ENCODE measurements at regions not wholly inside any gene's neighbourhood (a gene's known extent, or its start where the extent isn't known, plus 50 kb on each side); places are given as distances from the start of the nearest gene placed in this dataset.

- no peak for TF ChIP-seq XRCC3 (IDR thresholded peaks at IDR 0.05)
- TF ChIP-seq MTF1 (CRISPR knock-in tag; IDR thresholded peaks at IDR 0.05; ENCODE audit: borderline replicate concordance), result no peak
Measured at GRCh38 chr3:80754969-80755368, 987.2 kb upstream of the ROBO1 start (continued).

GRCh38 chr3:80753021-80753420, 985.2 kb upstream of the ROBO1 start:
- Histone ChIP-seq H3K9ac (ENCODE audit: insufficient read depth in 1 of 2, low read depth in 2 of 2, low read length in 2 of 2) (no peak overlapping the region), H3K27me3 (ENCODE audit: control insufficient read depth in 2 of 2, insufficient read depth in 2 of 2, low read length in 2 of 2) (no peaks in the 10 kb centered on the region), H3K79me2 (ENCODE audit: control insufficient read depth, insufficient read depth, low read length) (no peaks in the 10 kb centered on the region), H3K27ac (ENCODE audit: extremely low read depth, low read depth, low read length) (no peak overlapping the region), H4K20me1 (replicated peaks; ENCODE audit: control insufficient read depth, insufficient read depth, low read length) (no peaks in the 10 kb centered on the region), H3K4me3 (no peak overlapping the region), H3K9me1 (ENCODE audit: control insufficient read depth, insufficient read depth, low read length) (no peaks in the 10 kb centered on the region), H2AFZ (ENCODE audit: low read depth, low read length) (no peak overlapping the region), H3K36me3 (ENCODE audit: control insufficient read depth, insufficient read depth, low read length) (no peaks in the 10 kb centered on the region), H3K9me3 (replicated peaks; ENCODE audit: control insufficient read depth, insufficient read depth, low read depth, low read length) (no peaks in the 10 kb centered on the region), H3K4me2 (ENCODE audit: insufficient read depth, low read length) (no peak overlapping the region), H3K4me1 (replicated peaks in 1 of 2; ENCODE audit: control insufficient read depth in 2 of 2, insufficient read depth in 2 of 2, low read length in 2 of 2) (no peaks in the 10 kb centered on the region; a peak in 1 of 5 replicates)
- 61% methylated on average over 4 of the region's 4 CpGs for WGBS (ENCODE audit: insufficient coverage, low coverage, missing lambda C conversion rate)
- ChIA-PET CTCF (ENCODE audit: low intra/inter-chr PET ratio) (no interaction called here), POLR2A (no interaction called here)
- BruUV-seq (replicated peaks), result no TSS peak
- intact Hi-C loops (cut with micrococcal nuclease) (no loop called here), in situ Hi-C loops (cut with MboI) (no loop called here)
- DNase-seq (ENCODE audit: extremely low read depth in 1 of 4, low spot score in 3 of 4) (no peak), FAIRE-seq (no peak), ATAC-seq (no peak)
- TF ChIP-seq ZNF384 (IDR thresholded peaks at IDR 0.05; ENCODE audit: low read depth, low read length) (no peak), HDAC8 (tag; IDR thresholded peaks at IDR 0.05) (no peak), NCOA6 (IDR thresholded peaks at IDR 0.05) (no peak), NR2F6 (CRISPR knock-in tag; IDR thresholded peaks at IDR 0.05) (no peak), ZBTB2 (IDR thresholded peaks at IDR 0.05) (no peak), ZNF77 (CRISPR knock-in tag; IDR thresholded peaks at IDR 0.05) (no peak), BRF2 (IDR thresholded peaks at IDR 0.05; ENCODE audit: borderline replicate concordance, insufficient read depth, insufficient read length) (no peak), HDAC2 (IDR thresholded peaks at IDR 0.05) (no peak), LCOR (CRISPR knock-in tag; IDR thresholded peaks at IDR 0.05) (no peak), MECOM (CRISPR knock-in tag; IDR thresholded peaks at IDR 0.05) (no peak), TSHZ1 (CRISPR knock-in tag; IDR thresholded peaks at IDR 0.05) (no peak)

Data from K562 (cell line).